Forelimb muscle (tissue), 1 donor: ENCODE measurements at regions not wholly inside any gene's neighbourhood (a gene's known extent, or its start where the extent isn't known, plus 50 kb on each side); places are given as distances from the start of the nearest gene placed in this dataset.
"Not testable (repeated sequence)": the region's sequence is repeated elsewhere in the genome, so short reads cannot be mapped to it uniquely, and the experiment has no call there.

Source experiments
- DNase-seq: peaks from one replicate; pipeline ENCODE4 v3.0.0-alpha.2; 2013; ENCODE audit warnings: low read depth

- no peak for DNase-seq
Observed at GRCh38 chr4:179225594-179225993, 1783.4 kb upstream of the AGA start.

- no peak for DNase-seq
Observed at GRCh38 chr4:179248821-179249220, 1806.6 kb upstream of the AGA start.

GRCh38 chr4:179268791-179269190 is 1826.6 kb upstream of the AGA start:
- no peak for DNase-seq

- no peak for DNase-seq
Observed at GRCh38 chr4:179272282-179272681, 1830.0 kb upstream of the AGA start.

GRCh38 chr4:179278647-179279046 is 1836.4 kb upstream of the AGA start:
- DNase-seq: no peak

GRCh38 chr4:179285696-179286095 is 1843.5 kb upstream of the AGA start:
- no peak for DNase-seq

GRCh38 chr4:179291657-179292056 is 1849.4 kb upstream of the AGA start:
- no peak for DNase-seq

GRCh38 chr4:179292468-179292867 is 1850.2 kb upstream of the AGA start:
- no peak for DNase-seq

GRCh38 chr4:179307297-179308136 is 1865.3 kb upstream of the AGA start:
- DNase-seq: no peak

GRCh38 chr4:179313823-179314222 is 1871.6 kb upstream of the AGA start:
- DNase-seq: no peak

- DNase-seq: no peak
Observed at GRCh38 chr4:179325181-179325580, 1882.9 kb upstream of the AGA start.

- no peak for DNase-seq
Observed at GRCh38 chr4:179328627-179329026, 1886.4 kb upstream of the AGA start.

- DNase-seq: no peak
Observed at GRCh38 chr4:179331362-179331761, 1889.1 kb upstream of the AGA start.

GRCh38 chr4:179344861-179345260 is 1902.6 kb upstream of the AGA start:
- no peak for DNase-seq

GRCh38 chr4:179352221-179352620 is 1910.0 kb upstream of the AGA start:
- no peak for DNase-seq

- DNase-seq: no peak
Observed at GRCh38 chr4:179353786-179354185, 1911.5 kb upstream of the AGA start.

GRCh38 chr4:179361978-179362486 is 1919.8 kb upstream of the AGA start:
- no peak for DNase-seq

- not testable (repeated sequence) for DNase-seq
Observed at GRCh38 chr4:179365932-179366331, 1923.7 kb upstream of the AGA start.

- no peak for DNase-seq
Observed at GRCh38 chr4:179372242-179372641, 1930.0 kb upstream of the AGA start.

GRCh38 chr4:179372746-179373145 is 1930.5 kb upstream of the AGA start:
- DNase-seq: no peak

GRCh38 chr4:179378847-179379246 is 1936.6 kb upstream of the AGA start:
- not testable (repeated sequence) for DNase-seq

GRCh38 chr4:179392787-179393186 is 1950.5 kb upstream of the AGA start:
- no peak for DNase-seq

- DNase-seq: no peak
Observed at GRCh38 chr4:179398414-179398813, 1956.2 kb upstream of the AGA start.
